Peyer's patch (tissue), 4 donors: ENCODE measurements at regions not wholly inside any gene's neighbourhood (a gene's known extent, or its start where the extent isn't known, plus 50 kb on each side); places are given as distances from the start of the nearest gene placed in this dataset.

ENCODE experiments used
- POLR2A ChIP-seq, 2 donors: fragments of 450-650 bp; IDR thresholded peaks; one replicate each; pipeline ENCODE4 v1.5.1; 2017; ENCODE audit warnings: antibody characterized with exemption in 2 of 2, mild to moderate bottlenecking in 2 of 2, moderate library complexity in 2 of 2
- TF ChIP-seq, protein P1 (sequence below), 6 experiments: fragments of 450-650 bp in 4 of 6; fragments of 200-600 bp in 2 of 6; sonication (generic) in 1 of 6; IDR thresholded peaks; one replicate each; pipeline ENCODE4 v1.5.1; 2017 to 2019; ENCODE audit warnings: antibody characterized with exemption in 6 of 6, mild to moderate bottlenecking in 3 of 6, moderate library complexity in 1 of 6

DNA sequence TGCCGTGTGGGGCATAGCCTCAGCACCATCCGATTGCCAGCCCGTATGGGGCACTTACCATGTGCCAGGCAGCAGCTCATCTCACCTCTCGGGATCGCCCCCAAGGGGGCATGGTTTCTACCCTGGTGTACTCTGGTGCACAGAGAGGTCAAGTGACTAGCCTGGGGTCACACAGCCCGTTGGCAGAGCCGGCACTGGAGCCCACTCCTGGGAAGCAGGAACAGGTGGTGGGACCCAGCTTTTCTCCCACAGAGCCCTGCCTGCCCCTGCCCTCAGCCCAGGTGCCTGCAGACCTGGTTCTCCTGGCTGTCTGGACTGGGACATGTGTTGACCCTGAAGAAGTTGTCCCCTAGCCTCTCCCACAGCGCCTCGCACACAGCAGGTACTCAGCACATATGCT lies 141.8 kb upstream of the CIBAR2 start:
- no peak for TF ChIP-seq POLR2A (IDR thresholded peaks at IDR 0.05)
- TF ChIP-seq, protein P1, sequence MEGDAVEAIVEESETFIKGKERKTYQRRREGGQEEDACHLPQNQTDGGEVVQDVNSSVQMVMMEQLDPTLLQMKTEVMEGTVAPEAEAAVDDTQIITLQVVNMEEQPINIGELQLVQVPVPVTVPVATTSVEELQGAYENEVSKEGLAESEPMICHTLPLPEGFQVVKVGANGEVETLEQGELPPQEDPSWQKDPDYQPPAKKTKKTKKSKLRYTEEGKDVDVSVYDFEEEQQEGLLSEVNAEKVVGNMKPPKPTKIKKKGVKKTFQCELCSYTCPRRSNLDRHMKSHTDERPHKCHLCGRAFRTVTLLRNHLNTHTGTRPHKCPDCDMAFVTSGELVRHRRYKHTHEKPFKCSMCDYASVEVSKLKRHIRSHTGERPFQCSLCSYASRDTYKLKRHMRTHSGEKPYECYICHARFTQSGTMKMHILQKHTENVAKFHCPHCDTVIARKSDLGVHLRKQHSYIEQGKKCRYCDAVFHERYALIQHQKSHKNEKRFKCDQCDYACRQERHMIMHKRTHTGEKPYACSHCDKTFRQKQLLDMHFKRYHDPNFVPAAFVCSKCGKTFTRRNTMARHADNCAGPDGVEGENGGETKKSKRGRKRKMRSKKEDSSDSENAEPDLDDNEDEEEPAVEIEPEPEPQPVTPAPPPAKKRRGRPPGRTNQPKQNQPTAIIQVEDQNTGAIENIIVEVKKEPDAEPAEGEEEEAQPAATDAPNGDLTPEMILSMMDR (IDR thresholded peaks at IDR 0.05): no peak
